GM13977 (cell line): ENCODE measurements at regions not wholly inside any gene's neighbourhood (a gene's known extent, or its start where the extent isn't known, plus 50 kb on each side); places are given as distances from the start of the nearest gene placed in this dataset.

Experiments
- DNase-seq: peaks from one replicate; pipeline ENCODE4 v3.0.0; 2012; ENCODE audit warnings: low spot score
- CTCF ChIP-seq: IDR thresholded peaks from 2 replicates; pipeline ENCODE4 v1.5.1; 2012; ENCODE audit warnings: mild to moderate bottlenecking, control low read depth; ENCODE audit not compliant: insufficient read depth; ENCODE audit errors: extremely low read depth, missing control alignments
- in situ Hi-C: fragments of 300-500 bp; cut with MboI; formaldehyde crosslinking; loops from one replicate; pipeline ENCODE4 v1.12.0; 2022; ENCODE audit warnings: low sequenced_read_pairs, low pct_unique_long_range_greater_than_20kb, mixed read lengths, inconsistent platforms; ENCODE audit not compliant: unreplicated experiment

GRCh38 chr5:19047277-19047676 is 940.7 kb downstream of the CDH18 start:
- TF ChIP-seq CTCF, result no peak
- in situ Hi-C loops, result no loop called here
- no peak for DNase-seq

- TF ChIP-seq CTCF, result no peak
- in situ Hi-C loops, result no loop called here
- no peak for DNase-seq
These were observed 939.3 kb downstream of the CDH18 start for GRCh38 chr5:19048726-19049125.

DNA sequence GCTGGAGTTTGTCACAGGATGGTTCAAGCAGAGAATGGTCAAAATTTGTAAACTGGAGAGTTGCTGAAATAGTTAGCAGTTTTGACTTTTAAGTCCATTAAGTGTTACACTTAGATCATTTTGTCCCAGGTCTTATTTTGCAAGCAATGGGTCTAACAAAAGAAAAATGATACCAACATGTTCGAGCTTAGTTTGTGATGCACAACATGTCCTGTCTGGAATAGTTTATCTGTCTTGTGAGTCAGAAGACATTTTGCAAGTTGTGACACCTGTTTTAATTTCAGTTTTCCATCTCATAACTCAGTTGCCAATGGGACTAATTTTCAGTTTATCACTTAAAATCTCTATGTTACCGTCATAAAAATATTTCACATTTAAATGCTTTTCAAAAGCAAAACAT is 929.8 kb downstream of the CDH18 start:
- TF ChIP-seq CTCF, result no peak
- in situ Hi-C loops, result no loop called here
- DNase-seq, result no peak

DNA sequence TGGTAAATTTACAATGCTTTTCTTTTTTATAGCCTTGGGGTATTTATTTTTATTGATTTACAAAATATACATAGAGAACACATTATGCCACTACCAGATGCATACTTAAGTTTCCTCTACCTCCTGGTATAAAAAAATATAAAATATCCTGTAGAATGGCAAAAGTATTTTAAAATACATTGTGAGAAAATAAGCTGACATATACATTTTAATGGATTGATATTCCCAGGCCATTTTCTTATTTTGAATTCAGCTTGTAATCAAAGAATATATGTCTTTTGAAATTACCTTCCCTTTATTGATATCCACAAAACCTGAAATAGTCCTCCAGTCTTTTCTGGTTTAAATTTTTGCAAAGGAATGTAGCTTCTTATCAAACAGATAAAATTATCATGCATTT is 923.9 kb downstream of the CDH18 start:
- no peak for DNase-seq
- in situ Hi-C loops, result no loop called here
- no peak for TF ChIP-seq CTCF

DNA sequence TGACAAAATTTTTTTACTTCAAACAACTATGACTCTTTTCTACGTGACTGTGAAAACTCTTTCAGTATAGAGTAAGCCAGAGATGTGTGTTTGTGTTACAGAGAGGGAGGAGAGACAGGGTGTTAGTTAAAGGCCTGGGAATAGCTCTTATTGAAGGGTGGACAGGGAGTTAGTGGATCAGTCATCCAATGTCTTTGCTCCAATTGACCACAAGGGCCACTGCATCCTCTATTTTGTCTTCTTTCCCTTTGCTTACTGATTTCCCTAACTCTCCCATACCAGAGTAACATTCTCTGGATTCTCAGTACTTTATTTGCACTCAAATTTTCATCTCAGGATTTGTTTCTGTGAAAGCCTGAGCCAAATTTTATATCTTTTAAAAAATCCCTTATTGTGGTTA is 920.3 kb downstream of the CDH18 start:
- in situ Hi-C loops, result no loop called here
- TF ChIP-seq CTCF, result no peak

DNA sequence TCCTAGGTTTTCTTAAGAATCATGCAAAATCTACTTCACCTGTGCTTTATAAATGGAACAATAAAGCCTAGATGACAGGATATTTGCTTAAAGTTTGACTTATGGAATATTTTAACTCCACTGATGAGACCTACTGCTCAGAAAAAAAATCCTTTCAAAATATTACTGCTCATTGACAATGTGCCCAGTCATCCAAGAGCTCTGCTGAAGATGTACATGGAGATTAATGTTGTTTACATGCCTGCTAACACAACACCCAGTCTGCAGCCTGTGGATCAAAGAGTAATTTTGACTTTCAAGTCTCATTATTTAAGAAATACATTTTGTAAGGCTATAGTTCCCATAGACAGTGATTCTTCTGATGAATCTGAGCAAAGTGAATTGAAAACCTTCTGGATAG is 889.6 kb downstream of the CDH18 start:
- in situ Hi-C loops, result no loop called here
- no peak for TF ChIP-seq CTCF
- DNase-seq, result no peak

More for the DNA sequence above, 920.3 kb downstream of the CDH18 start:
- no peak for DNase-seq

DNA sequence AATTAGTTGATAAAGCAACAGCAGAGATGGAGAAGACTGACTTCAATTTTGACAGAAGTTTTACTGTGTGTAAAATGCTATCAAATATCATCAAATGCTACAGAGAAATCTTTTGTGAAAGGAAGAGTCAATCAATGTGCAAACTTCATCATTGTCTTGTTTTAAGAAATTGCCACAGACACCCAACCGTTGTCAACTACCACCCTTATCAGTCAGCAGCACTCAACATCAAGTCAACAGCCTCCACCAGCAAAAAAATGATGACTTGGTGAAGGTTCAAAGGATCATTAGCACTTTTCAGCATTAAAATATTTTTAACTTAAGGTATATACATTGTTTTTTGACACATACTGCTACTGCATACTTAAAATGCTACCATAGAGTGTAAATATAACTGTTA is 888.8 kb downstream of the CDH18 start:
- DNase-seq, result no peak
- TF ChIP-seq CTCF, result no peak
- in situ Hi-C loops, result no loop called here
